ENCODE measurements at regions not wholly inside any gene's neighbourhood (a gene's known extent, or its start where the extent isn't known, plus 50 kb on each side); places are given as distances from the start of the nearest gene placed in this dataset.

GRCh38 chr3:87696124-87697013, 362.4 kb downstream of the CGGBP1 start:
- intact Hi-C loops (cut with micrococcal nuclease) = no loop called here
- Histone ChIP-seq H3K9ac (replicated peaks; ENCODE audit: extremely low read depth, insufficient read depth, low read length) (no peak overlapping the region), H3K9me3 (replicated peaks; ENCODE audit: control insufficient read depth, insufficient read depth, low read length) (no peaks in the 10 kb centered on the region), H3K9me1 (replicated peaks; ENCODE audit: control insufficient read depth, extremely low read depth, insufficient read depth, low read length) (no peaks in the 10 kb centered on the region), H3K4me3 (replicated peaks in 1 of 3; ENCODE audit: insufficient read depth in 1 of 3, low read depth in 1 of 3, low read length in 3 of 3) (no peak overlapping the region), H4K20me1 (replicated peaks; ENCODE audit: control insufficient read depth, extremely low read depth, insufficient read depth, low read length) (no peaks in the 10 kb centered on the region), H3K27ac (ENCODE audit: insufficient read depth, low read depth, low read length) (no peak overlapping the region), H3K27me3 (ENCODE audit: control insufficient read depth in 2 of 2, insufficient read depth in 2 of 2, low read length in 2 of 2) (no peaks in the 10 kb centered on the region), H3K36me3 (ENCODE audit: control insufficient read depth in 2 of 2, extremely low read depth in 1 of 2, insufficient read depth in 2 of 2, low read length in 2 of 2) (no peaks in the 10 kb centered on the region), H3K4me1 (ENCODE audit: control insufficient read depth, extremely low read depth, insufficient read depth, low read length) (no peaks in the 10 kb centered on the region), H3K79me2 (ENCODE audit: control insufficient read depth, insufficient read depth, low read length) (no peaks in the 10 kb centered on the region), H2AFZ (ENCODE audit: low read depth, low read length) (no peak overlapping the region), H3K4me2 (ENCODE audit: insufficient read depth, low read length) (no peak overlapping the region)
- FAIRE-seq (no peak), DNase-seq (ENCODE audit: low read depth, low spot score) (no peak)
- TF ChIP-seq POLR2AphosphoS5 (IDR thresholded peaks at IDR 0.05; ENCODE audit: insufficient read depth, low read depth, low read length) (no peak), EZH2 (IDR thresholded peaks at IDR 0.05; ENCODE audit: borderline replicate concordance, low read depth, low read length, severe bottlenecking) (no peak), CTCF (IDR thresholded peaks at IDR 0.05; ENCODE audit: extremely low read depth in 1 of 2, insufficient read depth in 1 of 2, low read depth in 1 of 2, low read length in 2 of 2) (no peak), POLR2A (IDR thresholded peaks at IDR 0.05; ENCODE audit: low read depth, low read length) (no peak), JUN (IDR thresholded peaks at IDR 0.05; ENCODE audit: borderline replicate concordance, insufficient read depth, insufficient read length, low read depth) (no peak), GATA2 (IDR thresholded peaks at IDR 0.05; ENCODE audit: insufficient read depth, insufficient read length, low read depth, low read length) (no peak), FOS (IDR thresholded peaks at IDR 0.05; ENCODE audit: borderline replicate concordance, insufficient read depth, low read length) (no peak), MAX (IDR thresholded peaks at IDR 0.05; ENCODE audit: insufficient read depth, insufficient read length) (no peak), MYC (IDR thresholded peaks at IDR 0.05; ENCODE audit: low read depth, low read length) (no peak)
- dilution Hi-C loops (cut with MboI; ENCODE audit: extremely low pct_ligation_motif_present, low sequenced_read_pairs) = no loop called here
- POLR2A ChIA-PET = no interaction called here
- CTCF ChIA-PET = no interaction called here
- no TSS peak for BruUV-seq (replicated peaks)
